ENCODE measurements at regions not wholly inside any gene's neighbourhood (a gene's known extent, or its start where the extent isn't known, plus 50 kb on each side); places are given as distances from the start of the nearest gene placed in this dataset.

GRCh38 chr11:70876685-70877084, 375.7 kb downstream of the SHANK2 start:
- no peak for TF ChIP-seq BHLHE40 (IDR thresholded peaks at IDR 0.05; ENCODE audit: borderline replicate concordance)
- TF ChIP-seq SP1 (IDR thresholded peaks at IDR 0.05) = no peak
- no peak for TF ChIP-seq FOXA1 (IDR thresholded peaks at IDR 0.05)
- TF ChIP-seq TARDBP (IDR thresholded peaks at IDR 0.05) = no peak
- TF ChIP-seq FOXK2 (IDR thresholded peaks at IDR 0.05) = no peak
- TF ChIP-seq FOXM1 (IDR thresholded peaks at IDR 0.05; ENCODE audit: borderline replicate concordance) = no peak
- TF ChIP-seq ELF4 (IDR thresholded peaks at IDR 0.05) = no peak
- no peak for TF ChIP-seq SUZ12 (IDR thresholded peaks at IDR 0.05)
- no peak for TF ChIP-seq LEF1 (IDR thresholded peaks at IDR 0.05; ENCODE audit: borderline replicate concordance)
- TF ChIP-seq NFRKB (IDR thresholded peaks at IDR 0.05) = no peak
- no peak for TF ChIP-seq ARNT (IDR thresholded peaks at IDR 0.05)
- no peak for TF ChIP-seq PKNOX1 (IDR thresholded peaks at IDR 0.05)
- no peak for TF ChIP-seq CTBP1 (IDR thresholded peaks at IDR 0.05; ENCODE audit: borderline replicate concordance)

Measured in HEK293T (cell line).